KG1 (cell line): ENCODE measurements at regions not wholly inside any gene's neighbourhood (a gene's known extent, or its start where the extent isn't known, plus 50 kb on each side); places are given as distances from the start of the nearest gene placed in this dataset.

Experiments
- DNase-seq: peaks from one replicate; lab custom pipeline; 2025; lab: John Stamatoyannopoulos, UW

GRCh38 chr4:96784336-96784735, 944.4 kb downstream of the PDHA2 start:
- DNase-seq, result no peak

- DNase-seq, result no peak
Measured at GRCh38 chr4:96786306-96786705, 946.4 kb downstream of the PDHA2 start.

GRCh38 chr4:96787766-96788165, 947.9 kb downstream of the PDHA2 start:
- DNase-seq, result no peak

GRCh38 chr4:96809563-96809962, 969.7 kb downstream of the PDHA2 start:
- no peak for DNase-seq

GRCh38 chr4:96827086-96827485, 987.2 kb downstream of the PDHA2 start:
- no peak for DNase-seq

GRCh38 chr4:96833831-96834230, 993.9 kb downstream of the PDHA2 start:
- no peak for DNase-seq

GRCh38 chr4:96835991-96836390, 996.1 kb downstream of the PDHA2 start:
- no peak for DNase-seq

GRCh38 chr4:96839441-96839840, 999.5 kb downstream of the PDHA2 start:
- DNase-seq, result no peak

- no peak for DNase-seq
Measured at GRCh38 chr4:96841801-96842200, 1001.9 kb downstream of the PDHA2 start.

- no peak for DNase-seq
Measured at GRCh38 chr4:96844858-96845490, 1005.1 kb downstream of the PDHA2 start.

- no peak for DNase-seq
Measured at GRCh38 chr4:96845819-96846218, 1005.9 kb downstream of the PDHA2 start.

- DNase-seq, result no peak
Measured at GRCh38 chr4:96874657-96875056, 1034.8 kb downstream of the PDHA2 start.

- DNase-seq, result no peak
Measured at GRCh38 chr4:96879527-96879926, 1039.6 kb downstream of the PDHA2 start.

GRCh38 chr4:96887857-96888256, 1048.0 kb downstream of the PDHA2 start:
- DNase-seq, result no peak

- no peak for DNase-seq
Measured at GRCh38 chr4:96894621-96895020, 1054.7 kb downstream of the PDHA2 start.

- DNase-seq, result no peak
Measured at GRCh38 chr4:96895826-96896225, 1055.9 kb downstream of the PDHA2 start.

GRCh38 chr4:96912716-96913115, 1072.8 kb downstream of the PDHA2 start:
- DNase-seq, result no peak

- DNase-seq, result no peak
Measured at GRCh38 chr4:96913441-96914080, 1073.7 kb downstream of the PDHA2 start.

GRCh38 chr4:96916711-96917110, 1076.8 kb downstream of the PDHA2 start:
- DNase-seq, result no peak

GRCh38 chr4:96936886-96937285, 1097.0 kb downstream of the PDHA2 start:
- DNase-seq, result no peak

GRCh38 chr4:96946552-96946951, 1106.7 kb downstream of the PDHA2 start:
- no peak for DNase-seq

- no peak for DNase-seq
Measured at GRCh38 chr4:96952610-96953009, 1112.7 kb downstream of the PDHA2 start.

GRCh38 chr4:96955226-96955625, 1115.3 kb downstream of the PDHA2 start:
- no peak for DNase-seq

GRCh38 chr4:96955691-96956090, 1115.8 kb downstream of the PDHA2 start:
- DNase-seq, result no peak
